ENCODE measurements at regions not wholly inside any gene's neighbourhood (a gene's known extent, or its start where the extent isn't known, plus 50 kb on each side); places are given as distances from the start of the nearest gene placed in this dataset.

- Histone ChIP-seq H3K4me3 (ENCODE audit: insufficient read length, low read depth) (no peak overlapping the region), H3K4me1 (ENCODE audit: insufficient read depth, insufficient read length) (no peaks in the 10 kb centered on the region), H3K27me3 (ENCODE audit: insufficient read depth, insufficient read length) (no peaks in the 10 kb centered on the region), H3K36me3 (ENCODE audit: insufficient read depth, insufficient read length, low read length) (no peaks in the 10 kb centered on the region), H3K9ac (ENCODE audit: insufficient read length, low read depth) (no peak overlapping the region), H3K9me3 (ENCODE audit: insufficient read depth, low read length) (no peaks in the 10 kb centered on the region)
- no peak for DNase-seq (ENCODE audit: low read depth, low spot score)
- TF ChIP-seq ZNF274 (IDR thresholded peaks at IDR 0.05; ENCODE audit: low read depth, low read length): no peak
- TF ChIP-seq SUZ12 (IDR thresholded peaks at IDR 0.05; ENCODE audit: extremely low read depth, insufficient read depth, insufficient read length): no peak
- TF ChIP-seq YY1 (IDR thresholded peaks at IDR 0.05; ENCODE audit: insufficient read depth, insufficient read length): no peak
Observed at GRCh38 chr1:84754386-84754703, 64.1 kb upstream of the SSX2IP start.

GRCh38 chr1:84753516-84754385, 63.5 kb upstream of the SSX2IP start:
- no peaks in the 10 kb centered on the region for H3K4me1 ChIP-seq (ENCODE audit: insufficient read depth, insufficient read length)
- no peaks in the 10 kb centered on the region for H3K27me3 ChIP-seq (ENCODE audit: insufficient read depth, insufficient read length)
- H3K9ac ChIP-seq (ENCODE audit: insufficient read length, low read depth): no peak overlapping the region
- no peak overlapping the region for H3K4me3 ChIP-seq (ENCODE audit: insufficient read length, low read depth)
- H3K9me3 ChIP-seq (ENCODE audit: insufficient read depth, low read length): no peaks in the 10 kb centered on the region
- TF ChIP-seq YY1 (IDR thresholded peaks at IDR 0.05; ENCODE audit: insufficient read depth, insufficient read length) (no peak), SUZ12 (IDR thresholded peaks at IDR 0.05; ENCODE audit: extremely low read depth, insufficient read depth, insufficient read length) (no peak), ZNF274 (IDR thresholded peaks at IDR 0.05; ENCODE audit: low read depth, low read length) (no peak)
- peak; percentile 83 for DNase-seq (ENCODE audit: low read depth, low spot score)
- no peaks in the 10 kb centered on the region for H3K36me3 ChIP-seq (ENCODE audit: insufficient read depth, insufficient read length, low read length)

GRCh38 chr1:84750110-84750730, 60.0 kb upstream of the SSX2IP start:
- Histone ChIP-seq H3K36me3 (ENCODE audit: insufficient read depth, insufficient read length, low read length) (no peaks in the 10 kb centered on the region), H3K4me3 (ENCODE audit: insufficient read length, low read depth) (no peak overlapping the region), H3K4me1 (ENCODE audit: insufficient read depth, insufficient read length) (no peaks in the 10 kb centered on the region), H3K9ac (ENCODE audit: insufficient read length, low read depth) (no peak overlapping the region), H3K9me3 (ENCODE audit: insufficient read depth, low read length) (no peaks in the 10 kb centered on the region), H3K27me3 (ENCODE audit: insufficient read depth, insufficient read length) (no peaks in the 10 kb centered on the region)
- no peak for DNase-seq (ENCODE audit: low read depth, low spot score)
- TF ChIP-seq SUZ12 (IDR thresholded peaks at IDR 0.05; ENCODE audit: extremely low read depth, insufficient read depth, insufficient read length): no peak
- TF ChIP-seq YY1 (IDR thresholded peaks at IDR 0.05; ENCODE audit: insufficient read depth, insufficient read length): no peak
- no peak for TF ChIP-seq ZNF274 (IDR thresholded peaks at IDR 0.05; ENCODE audit: low read depth, low read length)

GRCh38 chr1:84749427-84749826, 59.2 kb upstream of the SSX2IP start:
- no peaks in the 10 kb centered on the region for H3K36me3 ChIP-seq (ENCODE audit: insufficient read depth, insufficient read length, low read length)
- H3K9ac ChIP-seq (ENCODE audit: insufficient read length, low read depth): no peak overlapping the region
- DNase-seq (ENCODE audit: low read depth, low spot score): no peak
- no peaks in the 10 kb centered on the region for H3K9me3 ChIP-seq (ENCODE audit: insufficient read depth, low read length)
- H3K27me3 ChIP-seq (ENCODE audit: insufficient read depth, insufficient read length): no peaks in the 10 kb centered on the region
- no peak overlapping the region for H3K4me3 ChIP-seq (ENCODE audit: insufficient read length, low read depth)
- TF ChIP-seq YY1 (IDR thresholded peaks at IDR 0.05; ENCODE audit: insufficient read depth, insufficient read length) (no peak), ZNF274 (IDR thresholded peaks at IDR 0.05; ENCODE audit: low read depth, low read length) (no peak), SUZ12 (IDR thresholded peaks at IDR 0.05; ENCODE audit: extremely low read depth, insufficient read depth, insufficient read length) (no peak)
- no peaks in the 10 kb centered on the region for H3K4me1 ChIP-seq (ENCODE audit: insufficient read depth, insufficient read length)

- no peak for DNase-seq (ENCODE audit: low read depth, low spot score)
- H3K9ac ChIP-seq (ENCODE audit: insufficient read length, low read depth): no peak overlapping the region
- H3K4me1 ChIP-seq (ENCODE audit: insufficient read depth, insufficient read length): no peaks in the 10 kb centered on the region
- H3K4me3 ChIP-seq (ENCODE audit: insufficient read length, low read depth): no peak overlapping the region
- no peaks in the 10 kb centered on the region for H3K9me3 ChIP-seq (ENCODE audit: insufficient read depth, low read length)
- TF ChIP-seq SUZ12 (IDR thresholded peaks at IDR 0.05; ENCODE audit: extremely low read depth, insufficient read depth, insufficient read length): no peak
- no peak for TF ChIP-seq ZNF274 (IDR thresholded peaks at IDR 0.05; ENCODE audit: low read depth, low read length)
- no peak for TF ChIP-seq YY1 (IDR thresholded peaks at IDR 0.05; ENCODE audit: insufficient read depth, insufficient read length)
- no peaks in the 10 kb centered on the region for H3K27me3 ChIP-seq (ENCODE audit: insufficient read depth, insufficient read length)
- no peaks in the 10 kb centered on the region for H3K36me3 ChIP-seq (ENCODE audit: insufficient read depth, insufficient read length, low read length)
Observed at GRCh38 chr1:84748364-84748763, 58.1 kb upstream of the SSX2IP start.

- no peaks in the 10 kb centered on the region for H3K27me3 ChIP-seq (ENCODE audit: insufficient read depth, insufficient read length)
- TF ChIP-seq ZNF274 (IDR thresholded peaks at IDR 0.05; ENCODE audit: low read depth, low read length) (no peak), YY1 (IDR thresholded peaks at IDR 0.05; ENCODE audit: insufficient read depth, insufficient read length) (no peak), SUZ12 (IDR thresholded peaks at IDR 0.05; ENCODE audit: extremely low read depth, insufficient read depth, insufficient read length) (no peak)
- no peak overlapping the region for H3K4me3 ChIP-seq (ENCODE audit: insufficient read length, low read depth)
- DNase-seq (ENCODE audit: low read depth, low spot score): no peak
- H3K36me3 ChIP-seq (ENCODE audit: insufficient read depth, insufficient read length, low read length): no peaks in the 10 kb centered on the region
- no peaks in the 10 kb centered on the region for H3K4me1 ChIP-seq (ENCODE audit: insufficient read depth, insufficient read length)
- no peak overlapping the region for H3K9ac ChIP-seq (ENCODE audit: insufficient read length, low read depth)
- no peaks in the 10 kb centered on the region; the same call in 1 of the 2 replicates for H3K9me3 ChIP-seq (ENCODE audit: insufficient read depth, low read length)
Observed at GRCh38 chr1:84745857-84746256, 55.6 kb upstream of the SSX2IP start.

- Histone ChIP-seq H3K36me3 (ENCODE audit: insufficient read depth, insufficient read length, low read length) (no peaks in the 10 kb centered on the region), H3K4me1 (ENCODE audit: insufficient read depth, insufficient read length) (no peaks in the 10 kb centered on the region), H3K27me3 (ENCODE audit: insufficient read depth, insufficient read length) (no peaks in the 10 kb centered on the region), H3K9ac (ENCODE audit: insufficient read length, low read depth) (no peak overlapping the region), H3K9me3 (ENCODE audit: insufficient read depth, low read length) (no peaks in the 10 kb centered on the region; the same call in 1 of the 2 replicates), H3K4me3 (ENCODE audit: insufficient read length, low read depth) (no peak overlapping the region)
- TF ChIP-seq SUZ12 (IDR thresholded peaks at IDR 0.05; ENCODE audit: extremely low read depth, insufficient read depth, insufficient read length) (no peak), ZNF274 (IDR thresholded peaks at IDR 0.05; ENCODE audit: low read depth, low read length) (no peak), YY1 (IDR thresholded peaks at IDR 0.05; ENCODE audit: insufficient read depth, insufficient read length) (no peak)
- DNase-seq (ENCODE audit: low read depth, low spot score): no peak
Observed at GRCh38 chr1:84743896-84744295, 53.6 kb upstream of the SSX2IP start.
